Smooth muscle cell (in vitro differentiated cells): ENCODE measurements at regions not wholly inside any gene's neighbourhood (a gene's known extent, or its start where the extent isn't known, plus 50 kb on each side); places are given as distances from the start of the nearest gene placed in this dataset.

Experiments
- DNase-seq: peaks from one replicate; lab custom pipeline; 2025; ENCODE audit not compliant: unreplicated experiment; lab: John Stamatoyannopoulos, UW
- H2AFZ ChIP-seq: fragments of 200-600 bp; sonication (generic); 2 replicates; pipeline ENCODE4 v1.6.0; 2016; ENCODE audit warnings: antibody characterized with exemption, low read depth, mild to moderate bottlenecking
- H3F3A ChIP-seq: fragments of 200-600 bp; sonication (generic); 2 replicates; pipeline ENCODE4 v1.6.0; 2017; ENCODE audit warnings: antibody characterized with exemption, low read depth
- H3K27ac ChIP-seq: fragments of 200-600 bp; sonication (generic); 2 replicates; pipeline ENCODE4 v1.5.1; 2016; ENCODE audit warnings: low read depth, mild to moderate bottlenecking
- H3K27me3 ChIP-seq: fragments of 200-600 bp; sonication (generic); 2 replicates; pipeline ENCODE4 v1.6.1; 2016; ENCODE audit warnings: low read depth, mild to moderate bottlenecking
- H3K36me3 ChIP-seq: fragments of 200-600 bp; sonication (generic); 2 replicates; pipeline ENCODE4 v1.5.1; 2016; ENCODE audit warnings: low read depth
- H3K4me1 ChIP-seq: fragments of 200-600 bp; sonication (generic); 2 replicates; pipeline ENCODE4 v1.5.1; 2016; ENCODE audit warnings: low read depth
- H3K4me2 ChIP-seq: fragments of 200-600 bp; sonication (generic); 2 replicates; pipeline ENCODE4 v1.6.0; 2016; ENCODE audit warnings: mild to moderate bottlenecking
- H3K4me3 ChIP-seq: fragments of 200-600 bp; sonication (generic); 2 replicates; pipeline ENCODE4 v1.5.1; 2016; ENCODE audit warnings: mild to moderate bottlenecking
- H3K79me2 ChIP-seq: fragments of 200-600 bp; sonication (generic); 2 replicates; pipeline ENCODE4 v1.6.0; 2016; ENCODE audit warnings: low read depth, mild to moderate bottlenecking
- H3K9ac ChIP-seq: fragments of 200-600 bp; sonication (generic); 2 replicates; pipeline ENCODE4 v1.6.0; 2016; ENCODE audit warnings: low read depth
- H3K9me3 ChIP-seq: fragments of 200-600 bp; sonication (generic); replicated peaks from 2 replicates; pipeline ENCODE4 v1.5.1; 2016; ENCODE audit warnings: low read depth
- H4K20me1 ChIP-seq: fragments of 200-600 bp; sonication (generic); 2 replicates; pipeline ENCODE4 v1.6.0; 2016; ENCODE audit warnings: low read depth
- WGBS: methylation state at CpG from one replicate; pipeline ENCODE4 v1.1.7; 2016; ENCODE audit warnings: low lambda C conversion rate; 5-methylcytosine and 5-hydroxymethylcytosine counted together
- TF ChIP-seq, protein P1 (sequence below): fragments of 200-600 bp; sonication (generic); IDR thresholded peaks from 2 replicates; pipeline ENCODE4 v1.5.1; 2017; ENCODE audit warnings: borderline replicate concordance, mild to moderate bottlenecking, antibody characterized with exemption; ENCODE audit not compliant: insufficient read depth, poor library complexity, severe bottlenecking

DNA sequence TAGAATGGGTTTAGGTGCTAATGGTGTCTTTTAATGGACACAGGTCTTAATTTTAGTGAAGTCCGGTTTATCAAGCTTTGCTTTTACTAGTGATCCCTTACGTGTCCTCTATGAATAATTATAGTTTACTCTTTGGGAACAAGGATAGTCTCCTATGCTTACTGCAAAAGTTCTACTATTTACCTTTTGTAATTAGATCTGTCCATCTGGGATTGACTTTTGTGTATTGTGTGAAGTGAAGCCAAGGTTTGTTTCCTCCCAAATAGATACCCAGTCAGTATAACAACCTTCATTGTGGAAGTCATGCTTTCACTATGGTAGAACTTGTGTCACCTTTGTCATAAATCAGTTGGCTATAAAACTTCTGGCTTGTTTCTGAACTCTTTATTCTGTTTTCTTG lies 740.9 kb upstream of the CRIM1 start:
- DNase-seq = no peak
- 95% methylated on average over 2 of the region's 2 CpGs for WGBS

GRCh38 chr2:35606394-35606793 lies 749.2 kb upstream of the CRIM1 start:
- Histone ChIP-seq H3K4me2 (no peak overlapping the region), H3K79me2 (no peaks in the 10 kb centered on the region), H3K36me3 (no peaks in the 10 kb centered on the region), H3K4me1 (no peaks in the 10 kb centered on the region), H3K9ac (no peak overlapping the region), H3K9me3 (no peaks in the 10 kb centered on the region), H3K27ac (no peak overlapping the region), H4K20me1 (no peaks in the 10 kb centered on the region), H3K4me3 (no peak overlapping the region), H3K27me3 (no peaks in the 10 kb centered on the region), H3F3A (no peaks in the 10 kb centered on the region), H2AFZ (no peak overlapping the region)
- whole genome bisulfite sequencing = 77% methylated on average over 2 of the region's 2 CpGs
- no peak for DNase-seq
- TF ChIP-seq, protein P1, sequence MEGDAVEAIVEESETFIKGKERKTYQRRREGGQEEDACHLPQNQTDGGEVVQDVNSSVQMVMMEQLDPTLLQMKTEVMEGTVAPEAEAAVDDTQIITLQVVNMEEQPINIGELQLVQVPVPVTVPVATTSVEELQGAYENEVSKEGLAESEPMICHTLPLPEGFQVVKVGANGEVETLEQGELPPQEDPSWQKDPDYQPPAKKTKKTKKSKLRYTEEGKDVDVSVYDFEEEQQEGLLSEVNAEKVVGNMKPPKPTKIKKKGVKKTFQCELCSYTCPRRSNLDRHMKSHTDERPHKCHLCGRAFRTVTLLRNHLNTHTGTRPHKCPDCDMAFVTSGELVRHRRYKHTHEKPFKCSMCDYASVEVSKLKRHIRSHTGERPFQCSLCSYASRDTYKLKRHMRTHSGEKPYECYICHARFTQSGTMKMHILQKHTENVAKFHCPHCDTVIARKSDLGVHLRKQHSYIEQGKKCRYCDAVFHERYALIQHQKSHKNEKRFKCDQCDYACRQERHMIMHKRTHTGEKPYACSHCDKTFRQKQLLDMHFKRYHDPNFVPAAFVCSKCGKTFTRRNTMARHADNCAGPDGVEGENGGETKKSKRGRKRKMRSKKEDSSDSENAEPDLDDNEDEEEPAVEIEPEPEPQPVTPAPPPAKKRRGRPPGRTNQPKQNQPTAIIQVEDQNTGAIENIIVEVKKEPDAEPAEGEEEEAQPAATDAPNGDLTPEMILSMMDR = no peak

More for the DNA sequence above, 740.9 kb upstream of the CRIM1 start:
- Histone ChIP-seq H3K36me3 (no peaks in the 10 kb centered on the region), H3K79me2 (no peaks in the 10 kb centered on the region), H3K9me3 (no peaks in the 10 kb centered on the region), H3K9ac (no peak overlapping the region), H4K20me1 (no peaks in the 10 kb centered on the region), H3K27ac (no peak overlapping the region), H3K4me3 (no peak overlapping the region), H3K4me1 (no peaks in the 10 kb centered on the region), H3F3A (no peaks in the 10 kb centered on the region), H3K4me2 (no peak overlapping the region), H2AFZ (no peak overlapping the region), H3K27me3 (no peaks in the 10 kb centered on the region)
- TF ChIP-seq, protein P1 = no peak

DNA sequence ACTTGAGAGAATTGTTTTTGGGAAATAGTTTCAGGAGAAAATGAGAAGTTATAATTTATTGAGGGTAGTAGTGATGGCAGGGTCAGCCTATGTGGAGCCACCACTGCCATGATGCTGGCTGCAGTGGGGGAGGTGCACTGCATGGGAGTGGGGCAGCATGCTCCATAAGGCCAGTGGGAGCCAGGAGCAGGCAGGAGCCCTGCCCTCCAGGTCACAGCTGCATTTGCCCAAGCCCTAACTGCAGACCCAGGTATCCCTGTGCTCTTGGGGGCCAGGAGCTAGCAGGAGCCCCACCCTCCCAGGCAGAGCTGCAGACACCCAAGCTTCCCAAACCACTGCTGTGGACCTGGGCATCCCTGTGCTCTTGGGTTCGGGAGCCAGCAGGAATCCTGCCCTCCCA lies 757.3 kb upstream of the CRIM1 start:
- DNase-seq = no peak
- Histone ChIP-seq H3K4me1 (no peaks in the 10 kb centered on the region), H3K27me3 (no peaks in the 10 kb centered on the region), H3K4me3 (no peak overlapping the region), H3F3A (no peaks in the 10 kb centered on the region), H3K79me2 (no peaks in the 10 kb centered on the region), H3K36me3 (no peaks in the 10 kb centered on the region), H3K9me3 (no peaks in the 10 kb centered on the region), H3K9ac (no peak overlapping the region), H2AFZ (no peak overlapping the region), H3K27ac (no peak overlapping the region), H4K20me1 (no peaks in the 10 kb centered on the region), H3K4me2 (no peak overlapping the region)
- 64% methylated on average over 1 of the region's 1 CpG for WGBS
- TF ChIP-seq, protein P1 = no peak

DNA sequence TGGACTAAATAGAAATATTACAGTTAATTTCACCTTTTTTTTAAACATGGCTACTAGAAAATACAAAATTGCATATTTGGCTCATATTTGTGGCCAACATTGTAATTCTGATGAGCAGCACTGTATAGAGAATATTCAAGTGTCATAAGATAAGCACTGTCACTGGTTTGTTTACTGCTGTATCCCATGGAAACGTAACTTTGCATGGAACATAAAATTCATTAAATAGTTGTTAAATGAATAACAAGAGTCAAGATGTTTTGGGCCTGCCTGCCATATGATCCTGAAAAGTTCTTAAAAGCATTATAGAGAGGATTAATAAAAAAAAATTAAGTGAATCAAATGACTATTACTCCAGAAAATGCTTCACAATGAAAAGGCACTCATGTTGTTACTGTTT lies 763.7 kb upstream of the CRIM1 start:
- H2AFZ ChIP-seq = no peak overlapping the region
- H3K9ac ChIP-seq = no peak overlapping the region
- H3K4me1 ChIP-seq = no peaks in the 10 kb centered on the region
- WGBS = 83% methylated on average over 1 of the region's 1 CpG
- no peak overlapping the region for H3K4me2 ChIP-seq
- H4K20me1 ChIP-seq = no peaks in the 10 kb centered on the region
- H3K9me3 ChIP-seq = no peaks in the 10 kb centered on the region
- no peaks in the 10 kb centered on the region for H3K27me3 ChIP-seq
- TF ChIP-seq, protein P1 = no peak
- no peaks in the 10 kb centered on the region for H3F3A ChIP-seq
- no peaks in the 10 kb centered on the region for H3K79me2 ChIP-seq
- H3K4me3 ChIP-seq = no peak overlapping the region
- no peak overlapping the region for H3K27ac ChIP-seq
- H3K36me3 ChIP-seq = no peaks in the 10 kb centered on the region
- no peak for DNase-seq
